NCI-H748 (cell line): ENCODE measurements at regions not wholly inside any gene's neighbourhood (a gene's known extent, or its start where the extent isn't known, plus 50 kb on each side); places are given as distances from the start of the nearest gene placed in this dataset.
"Not testable (repeated sequence)": the region's sequence is repeated elsewhere in the genome, so short reads cannot be mapped to it uniquely, and the experiment has no call there.

ENCODE experiments used
- DNase-seq: peaks from one replicate; lab custom pipeline; 2025; ENCODE audit not compliant: unreplicated experiment; lab: John Stamatoyannopoulos, UW

- no peak for DNase-seq
Observed at GRCh38 chr20:63145156-63145555, 70.8 kb downstream of the YTHDF1 start.

GRCh38 chr20:63142933-63143332 lies 73.0 kb downstream of the YTHDF1 start:
- no peak for DNase-seq

GRCh38 chr20:63141531-63141930 lies 74.4 kb downstream of the YTHDF1 start:
- no peak for DNase-seq

DNA sequence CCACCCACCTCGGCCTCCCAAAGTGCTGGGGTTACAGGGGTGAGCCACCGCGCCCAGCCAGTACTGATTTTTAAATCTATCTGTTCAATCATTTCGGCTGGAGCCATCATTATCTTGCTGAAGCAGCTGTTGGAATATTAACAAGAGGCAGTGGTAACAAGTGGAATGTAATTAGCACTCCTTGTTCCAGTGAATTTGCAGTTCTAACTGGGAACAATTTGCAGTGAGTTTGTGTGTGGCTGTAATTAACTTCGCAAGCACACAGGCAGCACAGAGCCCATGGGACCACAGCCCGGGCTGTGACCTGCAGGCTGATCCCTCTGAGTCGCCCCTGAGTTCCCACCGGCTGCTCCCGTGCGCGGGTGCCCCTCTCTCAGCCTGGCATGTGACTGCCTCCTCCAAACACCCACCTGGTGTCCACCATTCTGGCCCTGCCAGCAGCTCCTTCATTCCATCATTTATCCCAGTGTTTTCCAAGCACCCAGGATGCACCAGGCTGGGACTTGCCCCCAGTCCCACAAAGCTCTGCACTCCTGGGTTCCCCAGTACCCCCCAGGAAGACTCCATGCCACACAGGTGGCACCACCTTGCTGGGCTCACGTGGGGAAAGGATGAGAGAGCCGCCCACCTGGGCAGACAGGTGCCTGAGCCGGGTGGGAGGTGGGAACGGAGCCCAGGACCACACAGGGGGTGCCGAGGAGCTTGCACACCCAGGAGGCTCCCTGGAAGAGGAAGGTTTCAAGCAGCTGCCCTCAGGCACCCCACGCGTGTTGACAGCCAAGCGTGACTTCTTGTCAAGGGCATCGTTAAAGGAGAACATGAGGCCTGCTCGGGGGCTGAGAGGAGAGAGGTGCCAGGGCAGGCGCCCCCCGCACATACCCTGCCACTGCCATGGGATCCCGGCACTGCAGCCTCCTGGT lies 75.2 kb downstream of the YTHDF1 start:
- DNase-seq = peak; percentile 28

- DNase-seq = no peak
Observed at GRCh38 chr20:63139837-63140236, 76.1 kb downstream of the YTHDF1 start.

DNA sequence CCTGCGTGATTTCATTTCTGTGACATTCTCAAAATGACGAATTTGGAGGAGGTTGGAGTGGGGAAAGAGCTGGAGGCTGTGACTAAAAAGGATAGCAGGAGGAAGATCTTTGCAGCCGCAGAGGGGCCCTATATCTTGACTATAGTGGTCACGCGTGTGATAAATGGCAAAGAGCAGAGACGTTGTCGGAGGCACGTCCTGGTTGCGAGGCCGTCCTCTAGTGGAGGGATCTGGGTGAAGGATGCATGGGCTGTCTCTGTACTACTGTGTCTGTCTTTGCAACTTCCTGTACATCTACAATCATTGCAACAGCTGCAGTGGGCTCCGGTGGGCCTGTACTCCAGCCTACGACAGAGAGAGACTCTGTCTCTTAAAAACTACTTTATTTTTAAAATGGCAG lies 76.6 kb downstream of the YTHDF1 start:
- no peak for DNase-seq

DNA sequence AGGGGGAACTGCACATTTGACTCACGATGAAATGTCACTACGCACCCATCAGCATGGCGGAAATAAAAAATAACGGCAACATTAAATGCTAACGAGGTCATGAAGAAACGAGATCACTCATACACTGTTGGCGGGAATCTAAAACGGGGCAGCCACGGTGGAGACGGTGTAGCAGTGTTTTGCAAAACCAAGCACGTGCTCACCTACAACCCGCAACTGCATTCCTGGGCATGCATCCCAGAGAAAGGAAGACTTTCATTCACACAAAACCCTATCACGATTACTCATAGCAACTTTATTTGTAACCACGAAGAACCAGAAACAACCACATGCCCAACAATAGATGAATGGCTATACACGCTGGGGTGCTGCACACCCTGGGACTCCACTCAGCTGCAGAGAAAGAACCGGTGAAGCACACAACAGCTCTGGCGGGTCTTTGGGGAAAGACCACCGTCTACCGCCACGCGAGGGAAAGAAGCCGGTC lies 77.0 kb downstream of the YTHDF1 start:
- no peak for DNase-seq

DNA sequence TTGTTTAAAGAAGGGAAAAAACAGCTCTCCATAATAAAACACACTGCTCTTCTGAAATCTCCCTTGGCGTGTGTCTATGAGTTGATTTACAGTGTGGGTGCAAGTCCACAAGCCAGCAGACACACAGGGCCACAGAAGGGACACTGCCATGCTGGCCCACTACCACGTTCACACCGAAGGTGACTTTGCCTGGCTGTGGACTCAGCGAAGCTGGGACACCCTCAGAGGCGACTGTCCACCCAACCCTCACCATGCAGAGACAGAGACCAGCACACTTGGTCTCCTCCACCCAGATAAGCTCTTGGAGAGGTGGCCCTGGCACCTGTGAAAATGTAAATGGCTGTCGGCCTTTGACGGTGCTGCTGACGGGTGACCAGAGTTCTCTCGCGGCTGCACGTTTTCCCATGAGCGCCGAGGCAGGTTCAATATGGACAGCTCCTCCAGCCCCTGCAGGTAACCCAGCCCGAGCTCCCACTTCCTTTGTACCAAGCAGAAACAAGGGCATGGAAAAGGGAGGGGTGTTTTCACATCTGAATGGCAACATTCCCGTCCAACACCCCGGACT lies 78.0 kb downstream of the YTHDF1 start:
- DNase-seq = no peak

DNA sequence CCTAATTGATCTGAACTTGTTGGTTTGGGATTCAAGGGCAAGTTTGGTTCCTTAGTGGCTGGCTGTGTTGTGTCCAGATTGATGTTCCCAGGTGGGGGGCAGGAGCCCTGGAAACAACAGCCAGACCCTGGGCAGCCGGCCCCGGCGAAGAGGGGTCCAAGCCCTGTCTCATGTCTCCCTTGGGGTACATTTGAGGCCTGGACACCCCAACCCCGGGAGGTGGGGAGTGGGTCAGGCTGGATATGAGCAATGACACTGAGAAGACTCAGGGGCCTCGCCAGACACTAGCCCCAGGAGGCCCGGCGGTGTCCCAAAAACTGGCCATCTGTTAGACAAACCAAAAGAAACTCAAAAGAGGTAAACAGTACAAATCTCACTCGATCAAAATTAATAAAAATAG lies 79.6 kb downstream of the YTHDF1 start:
- DNase-seq = no peak

DNA sequence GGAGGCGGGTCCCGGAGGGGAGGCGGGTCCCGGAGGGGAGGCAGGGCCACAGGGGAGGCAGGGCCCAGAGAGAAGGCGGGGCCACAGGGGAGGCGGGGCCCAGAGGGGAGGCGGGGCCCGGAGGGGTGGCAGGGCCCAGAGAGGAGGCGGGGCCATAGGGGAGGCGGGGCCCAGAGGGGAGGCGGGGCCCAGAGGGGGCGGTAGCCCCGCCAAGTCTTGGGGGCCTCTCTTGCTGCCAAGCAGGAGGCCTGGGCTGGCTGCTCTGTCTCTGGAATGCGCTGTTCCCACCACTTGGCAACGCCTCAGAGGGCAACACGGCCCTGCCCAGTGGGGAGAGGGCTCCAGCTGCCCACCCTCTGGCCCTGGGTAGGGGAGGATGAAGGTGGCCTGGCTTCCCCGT lies 80.5 kb downstream of the YTHDF1 start:
- DNase-seq = no peak

DNA sequence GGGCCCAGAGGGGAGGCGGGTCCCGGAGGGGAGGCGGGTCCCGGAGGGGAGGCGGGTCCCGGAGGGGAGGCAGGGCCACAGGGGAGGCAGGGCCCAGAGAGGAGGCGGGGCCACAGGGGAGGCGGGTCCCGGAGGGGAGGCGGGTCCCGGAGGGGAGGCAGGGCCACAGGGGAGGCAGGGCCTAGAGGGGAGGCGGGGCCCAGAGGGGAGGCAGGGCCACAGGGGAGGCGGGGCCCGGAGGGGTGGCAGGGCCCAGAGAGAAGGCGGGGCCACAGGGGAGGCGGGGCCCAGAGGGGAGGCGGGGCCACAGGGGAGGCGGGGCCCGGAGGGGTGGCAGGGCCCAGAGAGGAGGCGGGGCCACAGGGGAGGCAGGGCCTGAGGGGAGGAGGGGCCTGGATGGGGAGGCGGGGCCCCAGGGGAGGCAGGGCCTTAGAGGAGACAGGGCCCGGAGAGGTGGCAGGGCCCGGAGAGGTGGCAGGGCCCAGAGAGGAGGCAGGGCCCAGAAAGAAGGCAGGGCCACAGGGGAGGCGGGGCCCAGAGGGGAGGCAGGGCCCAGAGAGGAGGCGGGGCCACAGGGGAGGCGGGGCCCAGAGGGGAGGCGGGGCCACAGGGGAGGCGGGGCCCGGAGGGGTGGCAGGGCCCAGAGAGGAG lies 81.1 kb downstream of the YTHDF1 start:
- DNase-seq = not testable (repeated sequence)

- no peak for DNase-seq
Observed at GRCh38 chr20:63134201-63134612, 81.7 kb downstream of the YTHDF1 start.

DNA sequence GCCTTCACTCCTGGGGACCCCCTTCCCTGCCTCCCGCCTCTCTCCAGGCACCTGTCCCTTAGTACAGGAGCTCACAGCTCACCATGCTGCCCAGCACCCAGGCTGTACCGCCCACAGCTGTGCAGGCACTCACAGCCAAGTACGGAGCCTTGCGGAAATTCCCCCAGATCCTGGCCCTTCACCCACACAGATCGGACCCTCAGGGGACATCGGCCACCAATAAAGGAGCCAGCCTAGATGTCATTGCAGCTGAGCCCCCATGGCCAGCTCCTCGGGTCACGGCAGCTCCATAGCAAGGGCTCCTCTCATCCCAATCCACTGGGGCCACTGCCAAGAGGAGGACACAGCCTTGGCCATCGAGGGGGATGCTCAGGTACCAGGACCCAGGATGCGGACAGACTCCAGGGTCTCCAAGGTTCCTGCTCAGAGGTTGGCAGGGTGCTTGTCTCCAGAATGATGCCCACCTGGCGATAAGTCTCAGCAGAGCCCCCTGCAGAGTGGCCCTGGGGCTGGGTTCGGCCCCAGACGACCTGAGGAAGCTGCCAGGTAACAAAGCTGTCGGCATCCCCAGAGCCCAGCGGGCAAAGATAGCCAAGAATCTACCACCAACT lies 82.3 kb downstream of the YTHDF1 start:
- no peak for DNase-seq

GRCh38 chr20:63132715-63133471 lies 83.0 kb downstream of the YTHDF1 start:
- no peak for DNase-seq

- DNase-seq = no peak
Observed at GRCh38 chr20:63132131-63132714, 83.7 kb downstream of the YTHDF1 start.

DNA sequence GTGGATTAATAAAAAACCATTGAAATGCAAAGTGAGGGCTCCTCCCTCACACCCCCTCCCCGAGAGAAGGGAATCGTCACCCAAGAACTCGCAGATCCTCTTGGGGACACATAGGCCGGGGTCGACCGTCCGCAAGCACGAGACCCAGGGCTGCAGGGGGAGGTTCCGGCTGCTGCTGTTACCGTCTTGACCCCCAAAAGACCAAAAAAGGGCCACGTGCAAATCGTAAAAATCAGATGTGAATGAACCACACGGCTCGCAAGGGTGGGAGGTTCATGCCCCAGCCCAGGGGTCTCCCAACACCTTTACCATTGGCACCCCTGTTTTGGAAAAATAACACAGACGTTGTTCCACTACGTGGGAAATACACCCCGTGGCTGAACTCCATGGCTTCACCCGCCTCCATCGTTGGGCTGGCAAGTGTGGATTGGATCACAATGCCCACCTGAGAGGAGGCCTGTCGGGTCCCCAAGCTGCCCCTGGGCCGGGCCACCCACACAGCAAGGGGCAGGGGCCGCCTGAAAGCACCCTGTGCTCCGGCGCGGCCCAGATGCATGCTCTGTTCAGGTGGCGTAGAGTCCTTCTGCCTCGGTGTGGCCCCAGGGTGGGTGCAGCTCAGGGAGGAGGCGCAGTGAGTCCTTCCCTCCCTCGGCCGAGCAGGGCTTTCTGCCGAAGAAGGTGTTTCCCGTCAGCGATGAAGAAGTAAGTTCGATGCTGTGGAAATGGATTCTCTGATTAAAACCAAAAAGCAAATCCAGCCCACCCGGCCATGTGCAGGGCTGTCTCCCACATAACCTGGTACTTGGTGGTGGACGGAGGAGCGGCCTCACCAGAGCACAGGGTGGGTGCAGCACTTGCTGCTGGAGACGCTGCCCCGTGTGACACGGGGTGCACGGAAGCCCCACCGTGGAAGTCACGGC lies 85.0 kb downstream of the YTHDF1 start:
- no peak for DNase-seq

GRCh38 chr20:63129991-63130657 lies 85.8 kb downstream of the YTHDF1 start:
- peak; percentile 52 for DNase-seq

GRCh38 chr20:63129376-63129965 lies 86.5 kb downstream of the YTHDF1 start:
- no peak for DNase-seq
